Tibial nerve (tissue), 3 donors: ENCODE measurements at regions not wholly inside any gene's neighbourhood (a gene's known extent, or its start where the extent isn't known, plus 50 kb on each side); places are given as distances from the start of the nearest gene placed in this dataset.

Experiments
- POLR2A ChIP-seq, 2 donors: fragments of 450-650 bp; IDR thresholded peaks; one replicate each; pipeline ENCODE4 v1.6.1; 2017; ENCODE audit warnings: antibody characterized with exemption in 2 of 2, mild to moderate bottlenecking in 2 of 2, moderate library complexity in 2 of 2
- TF ChIP-seq, protein P1 (sequence below), 5 experiments: fragments of 200-600 bp in 3 of 5; fragments of 450-650 bp in 2 of 5; sonication (generic) in 3 of 5; IDR thresholded peaks; one replicate each; pipeline ENCODE4 v1.5.1; 2016 to 2019; ENCODE audit warnings: antibody characterized with exemption in 5 of 5, mild to moderate bottlenecking in 3 of 5, moderate library complexity in 2 of 5

DNA sequence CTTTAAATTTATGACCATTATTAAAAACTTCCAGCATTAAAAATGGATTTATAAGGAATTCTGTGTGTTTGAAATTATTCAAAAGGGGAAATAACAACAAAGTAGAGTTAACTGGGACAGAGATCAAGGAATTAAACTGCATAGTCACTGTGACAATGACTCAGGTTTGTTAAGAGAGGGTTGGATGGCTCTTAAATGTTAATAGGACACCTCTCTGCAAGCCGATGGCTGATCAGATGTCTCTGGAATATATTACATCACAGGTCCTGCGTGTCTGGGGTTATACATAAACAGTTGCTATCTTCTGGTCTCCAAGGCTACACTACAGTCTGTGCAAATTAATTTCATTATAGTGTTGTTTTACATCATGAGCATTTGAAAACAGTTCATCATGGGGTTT is 574.3 kb downstream of the COL12A1 start:
- TF ChIP-seq POLR2A (IDR thresholded peaks at IDR 0.05) = no peak
- TF ChIP-seq, protein P1, sequence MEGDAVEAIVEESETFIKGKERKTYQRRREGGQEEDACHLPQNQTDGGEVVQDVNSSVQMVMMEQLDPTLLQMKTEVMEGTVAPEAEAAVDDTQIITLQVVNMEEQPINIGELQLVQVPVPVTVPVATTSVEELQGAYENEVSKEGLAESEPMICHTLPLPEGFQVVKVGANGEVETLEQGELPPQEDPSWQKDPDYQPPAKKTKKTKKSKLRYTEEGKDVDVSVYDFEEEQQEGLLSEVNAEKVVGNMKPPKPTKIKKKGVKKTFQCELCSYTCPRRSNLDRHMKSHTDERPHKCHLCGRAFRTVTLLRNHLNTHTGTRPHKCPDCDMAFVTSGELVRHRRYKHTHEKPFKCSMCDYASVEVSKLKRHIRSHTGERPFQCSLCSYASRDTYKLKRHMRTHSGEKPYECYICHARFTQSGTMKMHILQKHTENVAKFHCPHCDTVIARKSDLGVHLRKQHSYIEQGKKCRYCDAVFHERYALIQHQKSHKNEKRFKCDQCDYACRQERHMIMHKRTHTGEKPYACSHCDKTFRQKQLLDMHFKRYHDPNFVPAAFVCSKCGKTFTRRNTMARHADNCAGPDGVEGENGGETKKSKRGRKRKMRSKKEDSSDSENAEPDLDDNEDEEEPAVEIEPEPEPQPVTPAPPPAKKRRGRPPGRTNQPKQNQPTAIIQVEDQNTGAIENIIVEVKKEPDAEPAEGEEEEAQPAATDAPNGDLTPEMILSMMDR (IDR thresholded peaks at IDR 0.05) = no peak
